B cell (primary cell): ENCODE measurements at regions not wholly inside any gene's neighbourhood (a gene's known extent, or its start where the extent isn't known, plus 50 kb on each side); places are given as distances from the start of the nearest gene placed in this dataset.

Source experiments
- ATAC-seq: fragments of 200-7000 bp; cut with Tn5 transposase; one replicate; pipeline ENCODE4 v1.10.0; 2021; ENCODE audit warnings: low read depth, mild to moderate bottlenecking, moderate number of reproducible peaks, moderate library complexity
- CTCF ChIA-PET: fragments of 350-600 bp; sonication (Branson Sonifier 250); formaldehyde crosslinking; loops from one replicate; lab custom pipeline; 2021; ENCODE audit warnings: antibody characterized with exemption, inconsistent platforms; lab: Charles Lee
- POLR2A ChIA-PET: fragments of 350-600 bp; sonication (Branson Sonifier 250); formaldehyde crosslinking; loops from one replicate; lab custom pipeline; 2021; ENCODE audit warnings: antibody characterized with exemption; lab: Charles Lee
- DNase-seq: peaks from one replicate; pipeline ENCODE4 v3.0.0; 2013
- H2AFZ ChIP-seq: 2 replicates; pipeline ENCODE4 v1.6.1; 2012; ENCODE audit warnings: mild to moderate bottlenecking, low read depth, low read length; ENCODE audit not compliant: insufficient read depth, poor library complexity, severe bottlenecking
- H3K27ac ChIP-seq, 2 donors: 1 replicate in 1 of 2; 2 replicates in 1 of 2; pipeline ENCODE4 v1.5.1; 2012 to 2013; ENCODE audit warnings: low read length in 2 of 2, mild to moderate bottlenecking in 2 of 2, moderate library complexity in 1 of 2
- H3K27me3 ChIP-seq, 4 experiments: fragments of 200-600 bp in 1 of 4; sonication (generic) in 1 of 4; replicated peaks in 1 of 4; 1 replicate in 2 of 4; 2 replicates in 2 of 4; pipeline versions ENCODE4 v1.6.1 to v1.7.0; 2013 to 2016; ENCODE audit warnings: low read length in 3 of 4, mild to moderate bottlenecking in 2 of 4, mixed read lengths in 1 of 4, moderate library complexity in 1 of 4; ENCODE audit not compliant: insufficient read depth in 4 of 4, control insufficient read depth in 3 of 4; ENCODE audit errors: control extremely low read depth in 1 of 4
- H3K36me3 ChIP-seq, 2 experiments: replicated peaks in 1 of 2; 1 replicate in 1 of 2; 2 replicates in 1 of 2; pipeline versions ENCODE4 v1.6.1 to v1.7.1; 2013; ENCODE audit warnings: low read length in 1 of 2; ENCODE audit not compliant: insufficient read depth in 2 of 2, control insufficient read depth in 1 of 2; ENCODE audit errors: control extremely low read depth in 1 of 2, extremely low read depth in 1 of 2
- H3K4me1 ChIP-seq, 2 donors: fragments of 200-600 bp in 1 of 2; sonication (generic) in 1 of 2; 1 replicate in 1 of 2; 2 replicates in 1 of 2; pipeline versions ENCODE4 v1.5.1 to v1.6.1; 2013 to 2017; ENCODE audit warnings: low read length in 2 of 2; ENCODE audit not compliant: control insufficient read depth in 2 of 2, insufficient read depth in 2 of 2
- H3K4me2 ChIP-seq: replicated peaks from 2 replicates; pipeline ENCODE3; 2012; ENCODE audit warnings: mild to moderate bottlenecking, low read depth, low read length; ENCODE audit not compliant: poor library complexity, severe bottlenecking
- H3K4me3 ChIP-seq, 5 experiments: fragments of 200-600 bp in 1 of 5; sonication (generic) in 1 of 5; 1 replicate in 3 of 5; 2 replicates in 2 of 5; pipeline versions ENCODE4 v1.5.1 to v1.7.0; 2011 to 2016; ENCODE audit warnings: low read length in 4 of 5, mild to moderate bottlenecking in 4 of 5, low read depth in 2 of 5, control low read depth in 1 of 5, moderate library complexity in 1 of 5; ENCODE audit not compliant: insufficient read depth in 1 of 5; ENCODE audit errors: control extremely low read depth in 1 of 5, extremely low read depth in 1 of 5
- H3K79me2 ChIP-seq: fragments of 200-600 bp; sonication (generic); one replicate; pipeline ENCODE4 v1.6.0; 2016; ENCODE audit warnings: low read length; ENCODE audit not compliant: control insufficient read depth, insufficient read depth
- H3K9ac ChIP-seq: fragments of 200-600 bp; sonication (generic); 2 replicates; pipeline ENCODE4 v1.6.1; 2017; ENCODE audit warnings: mild to moderate bottlenecking, low read length, moderate library complexity
- H3K9me3 ChIP-seq, 3 donors: one replicate each; pipeline versions ENCODE4 v1.6.1 to v1.7.1; 2013; ENCODE audit warnings: low read length in 2 of 3; ENCODE audit not compliant: control insufficient read depth in 2 of 3, insufficient read depth in 1 of 3; ENCODE audit errors: control extremely low read depth in 1 of 3
- H4K20me1 ChIP-seq: 2 replicates; pipeline ENCODE4 v1.6.0; 2012; ENCODE audit warnings: mild to moderate bottlenecking, low read length; ENCODE audit not compliant: insufficient read depth, control insufficient read depth, poor library complexity, severe bottlenecking
- H3K27ac Mint-ChIP-seq: one replicate; pipeline ENCODE4 v1.8.0; 2021; ENCODE audit warnings: mixed read lengths
- H3K27me3 Mint-ChIP-seq: one replicate; pipeline ENCODE4 v1.8.0; 2021; ENCODE audit warnings: mixed read lengths
- H3K4me1 Mint-ChIP-seq: one replicate; pipeline ENCODE4 v1.8.0; 2021; ENCODE audit warnings: mixed read lengths
- H3K4me3 Mint-ChIP-seq: one replicate; pipeline ENCODE4 v1.8.0; 2021; ENCODE audit warnings: mixed read lengths
- H3K9me3 Mint-ChIP-seq: one replicate; pipeline ENCODE4 v1.8.0; 2022; ENCODE audit warnings: mixed read lengths; ENCODE audit not compliant: insufficient read depth
- EZH2 ChIP-seq: IDR thresholded peaks from 2 replicates; pipeline ENCODE4 v1.6.1; 2012; ENCODE audit warnings: borderline replicate concordance, low read depth, mild to moderate bottlenecking, moderate library complexity, low read length; ENCODE audit not compliant: insufficient read depth, poor library complexity, severe bottlenecking
- WGBS: methylation state at CpG from one replicate; pipeline ENCODE4 v1.1.5; 2013; ENCODE audit warnings: missing lambda C conversion rate; ENCODE audit not compliant: insufficient coverage; 5-methylcytosine and 5-hydroxymethylcytosine counted together
- intact Hi-C: fragments of 100-400 bp; cut with micrococcal nuclease; formaldehyde crosslinking; loops from one replicate; pipeline ENCODE4 v1.10.0; 2022
- TF ChIP-seq, protein P1 (sequence below): fragments of 200-600 bp; IDR thresholded peaks from one replicate; pipeline ENCODE4 v1.8.0; 2022; ENCODE audit warnings: antibody characterized with exemption, mild to moderate bottlenecking

DNA sequence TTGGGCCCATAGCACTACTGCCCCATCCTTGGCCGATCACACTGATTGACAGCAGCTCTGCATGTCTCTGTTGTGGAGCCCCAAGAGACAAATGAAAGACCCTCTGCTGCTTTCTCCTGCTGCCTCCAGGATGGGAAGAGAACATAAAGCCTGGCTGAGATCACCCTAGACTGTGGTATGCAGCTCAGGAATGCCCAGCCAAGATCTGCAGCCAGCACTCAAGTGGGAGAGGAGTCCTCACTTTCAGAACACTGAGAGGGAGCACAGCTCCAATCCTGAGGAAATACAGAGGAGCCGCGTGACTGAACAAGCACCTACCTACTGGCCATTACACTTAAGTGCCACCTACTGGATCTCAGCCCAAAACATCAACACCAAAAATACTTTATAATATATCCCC is 203.0 kb downstream of the POSTN start:
- Histone ChIP-seq H4K20me1 (no peaks in the 10 kb centered on the region), H3K4me3 (no peak overlapping the region), H3K9me3 (peaks cover 0 to 21% (median 0%) of the 10 kb centered on the region in 3 donors), H3K36me3 (no peaks in the 10 kb centered on the region), H3K4me1 (no peaks in the 10 kb centered on the region), H3K27ac (no peak overlapping the region), H2AFZ (no peak overlapping the region), H3K27me3 (no peaks in the 10 kb centered on the region), H3K9ac (no peak overlapping the region), H3K79me2 (no peaks in the 10 kb centered on the region), H3K4me2 (no peak overlapping the region)
- H3K9me3 Mint-ChIP-seq, result peaks cover 4% of the 10 kb centered on the region
- intact Hi-C loops, result no loop called here
- no peaks in the 10 kb centered on the region for H3K27me3 Mint-ChIP-seq
- DNase-seq (no peak), ATAC-seq (no peak)
- no peak overlapping the region for H3K27ac Mint-ChIP-seq
- no peaks in the 10 kb centered on the region for H3K4me1 Mint-ChIP-seq
- TF ChIP-seq, protein P1, sequence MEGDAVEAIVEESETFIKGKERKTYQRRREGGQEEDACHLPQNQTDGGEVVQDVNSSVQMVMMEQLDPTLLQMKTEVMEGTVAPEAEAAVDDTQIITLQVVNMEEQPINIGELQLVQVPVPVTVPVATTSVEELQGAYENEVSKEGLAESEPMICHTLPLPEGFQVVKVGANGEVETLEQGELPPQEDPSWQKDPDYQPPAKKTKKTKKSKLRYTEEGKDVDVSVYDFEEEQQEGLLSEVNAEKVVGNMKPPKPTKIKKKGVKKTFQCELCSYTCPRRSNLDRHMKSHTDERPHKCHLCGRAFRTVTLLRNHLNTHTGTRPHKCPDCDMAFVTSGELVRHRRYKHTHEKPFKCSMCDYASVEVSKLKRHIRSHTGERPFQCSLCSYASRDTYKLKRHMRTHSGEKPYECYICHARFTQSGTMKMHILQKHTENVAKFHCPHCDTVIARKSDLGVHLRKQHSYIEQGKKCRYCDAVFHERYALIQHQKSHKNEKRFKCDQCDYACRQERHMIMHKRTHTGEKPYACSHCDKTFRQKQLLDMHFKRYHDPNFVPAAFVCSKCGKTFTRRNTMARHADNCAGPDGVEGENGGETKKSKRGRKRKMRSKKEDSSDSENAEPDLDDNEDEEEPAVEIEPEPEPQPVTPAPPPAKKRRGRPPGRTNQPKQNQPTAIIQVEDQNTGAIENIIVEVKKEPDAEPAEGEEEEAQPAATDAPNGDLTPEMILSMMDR, result no peak
- no peak for TF ChIP-seq EZH2
- POLR2A ChIA-PET, result no interaction called here
- no peak overlapping the region for H3K4me3 Mint-ChIP-seq
- WGBS, result 86% methylated on average over 3 of the region's 3 CpGs
- CTCF ChIA-PET, result no interaction called here

DNA sequence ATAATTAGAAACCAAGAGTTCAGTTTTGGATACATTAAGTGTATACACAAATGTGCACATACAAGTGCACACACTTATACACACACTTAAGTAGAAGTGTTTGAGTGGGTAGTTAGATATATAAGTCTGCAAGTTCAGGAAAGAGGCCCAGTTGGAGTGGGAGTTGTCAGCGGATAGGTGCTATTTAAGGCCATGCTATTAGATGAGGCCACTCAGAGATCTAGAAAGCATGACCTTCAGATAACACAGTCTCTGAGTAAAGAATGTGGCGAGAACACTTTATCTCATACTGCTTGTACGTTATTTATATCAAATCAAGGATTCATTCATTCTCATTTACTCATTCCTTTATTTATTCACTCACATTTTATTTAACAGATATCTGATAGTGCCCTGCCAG is 206.2 kb downstream of the POSTN start:
- Histone ChIP-seq H3K36me3 (no peaks in the 10 kb centered on the region), H4K20me1 (no peaks in the 10 kb centered on the region), H3K27ac (no peak overlapping the region), H3K27me3 (no peaks in the 10 kb centered on the region), H2AFZ (no peak overlapping the region), H3K9me3 (peaks cover 0 to 21% (median 0%) of the 10 kb centered on the region in 3 donors), H3K4me2 (no peak overlapping the region), H3K79me2 (no peaks in the 10 kb centered on the region), H3K4me1 (no peaks in the 10 kb centered on the region), H3K9ac (no peak overlapping the region), H3K4me3 (no peak overlapping the region)
- TF ChIP-seq EZH2, result no peak
- TF ChIP-seq, protein P1, result no peak
- no peak for ATAC-seq
- ChIA-PET POLR2A (no interaction called here), CTCF (no interaction called here)
- Mint-ChIP-seq H3K4me3 (no peak overlapping the region), H3K4me1 (no peaks in the 10 kb centered on the region), H3K27me3 (no peaks in the 10 kb centered on the region), H3K27ac (no peak overlapping the region), H3K9me3 (peaks cover 2% of the 10 kb centered on the region)
- no CpG with 5 or more reads among the region's 3 CpGs for WGBS
- intact Hi-C loops, result no loop called here
- no peak for DNase-seq
